CD4-positive, alpha-beta memory T cell (primary cell): ENCODE measurements at regions not wholly inside any gene's neighbourhood (a gene's known extent, or its start where the extent isn't known, plus 50 kb on each side); places are given as distances from the start of the nearest gene placed in this dataset.
"Not testable (repeated sequence)": the region's sequence is repeated elsewhere in the genome, so short reads cannot be mapped to it uniquely, and the experiment has no call there.

Source experiments
- CTCF ChIA-PET: fragments of 350-600 bp; sonication (Branson Sonifier 250); formaldehyde crosslinking; loops from one replicate; lab custom pipeline; 2021; ENCODE audit warnings: inconsistent platforms; ENCODE audit not compliant: partially characterized antibody; lab: Charles Lee
- POLR2A ChIA-PET: fragments of 350-600 bp; sonication (Branson Sonifier 250); formaldehyde crosslinking; loops from one replicate; lab custom pipeline; 2021; ENCODE audit not compliant: partially characterized antibody; lab: Charles Lee
- DNase-seq, 5 donors: peaks; one replicate each; pipeline versions ENCODE4 v3.0.0 to v3.0.0-alpha.2; 2020 to 2022; ENCODE audit warnings: mixed read lengths in 1 of 5
- H3K27ac ChIP-seq: one replicate; pipeline ENCODE4 v1.7.0; 2013; ENCODE audit warnings: low read depth, low read length
- H3K27me3 ChIP-seq: 2 replicates; pipeline ENCODE4 v1.7.0; 2013; ENCODE audit warnings: mild to moderate bottlenecking, low read length, moderate library complexity; ENCODE audit not compliant: insufficient read depth
- H3K36me3 ChIP-seq: 2 replicates; pipeline ENCODE4 v1.7.0; 2013; ENCODE audit warnings: mild to moderate bottlenecking, low read length, moderate library complexity; ENCODE audit not compliant: insufficient read depth
- H3K4me1 ChIP-seq: 2 replicates; pipeline ENCODE4 v1.7.0; 2013; ENCODE audit warnings: mild to moderate bottlenecking, low read length, moderate library complexity; ENCODE audit not compliant: insufficient read depth
- H3K4me3 ChIP-seq, 2 donors: one replicate each; pipeline ENCODE4 v1.7.0; 2013; ENCODE audit warnings: low read length in 2 of 2, mild to moderate bottlenecking in 1 of 2
- H3K9me3 ChIP-seq, 2 donors: one replicate each; pipeline ENCODE4 v1.7.0; 2013; ENCODE audit warnings: low read length in 2 of 2, control low read depth in 1 of 2; ENCODE audit not compliant: control insufficient read depth in 1 of 2
- H3K27ac Mint-ChIP-seq, 7 donors: one replicate each; pipeline ENCODE4 v1.8.0; 2020 to 2021; ENCODE audit warnings: mixed read lengths in 7 of 7, mild to moderate bottlenecking in 6 of 7, inconsistent platforms in 3 of 7, moderate library complexity in 3 of 7
- H3K27me3 Mint-ChIP-seq, 2 donors: one replicate each; pipeline ENCODE4 v1.8.0; 2020 to 2021; ENCODE audit warnings: mixed read lengths in 2 of 2
- H3K36me3 Mint-ChIP-seq, 2 donors: one replicate each; pipeline ENCODE4 v1.8.0; 2020 to 2021; ENCODE audit warnings: mixed read lengths in 2 of 2, inconsistent platforms in 1 of 2, mild to moderate bottlenecking in 1 of 2
- H3K4me1 Mint-ChIP-seq, 4 donors: one replicate each; pipeline ENCODE4 v1.8.0; 2020 to 2021; ENCODE audit warnings: mixed read lengths in 4 of 4, mild to moderate bottlenecking in 1 of 4
- H3K4me3 Mint-ChIP-seq, 8 donors: one replicate each; pipeline ENCODE4 v1.8.0; 2020 to 2021; ENCODE audit warnings: mixed read lengths in 8 of 8, mild to moderate bottlenecking in 7 of 8, moderate library complexity in 6 of 8, inconsistent platforms in 3 of 8
- H3K9me3 Mint-ChIP-seq, 8 donors: one replicate each; pipeline ENCODE4 v1.8.0; 2020 to 2021; ENCODE audit warnings: mixed read lengths in 8 of 8, mild to moderate bottlenecking in 5 of 8, inconsistent platforms in 3 of 8, moderate library complexity in 1 of 8
- intact Hi-C: fragments of 100-400 bp; cut with micrococcal nuclease; formaldehyde crosslinking; loops from one replicate; pipeline ENCODE4 v1.15.1; 2023

DNA sequence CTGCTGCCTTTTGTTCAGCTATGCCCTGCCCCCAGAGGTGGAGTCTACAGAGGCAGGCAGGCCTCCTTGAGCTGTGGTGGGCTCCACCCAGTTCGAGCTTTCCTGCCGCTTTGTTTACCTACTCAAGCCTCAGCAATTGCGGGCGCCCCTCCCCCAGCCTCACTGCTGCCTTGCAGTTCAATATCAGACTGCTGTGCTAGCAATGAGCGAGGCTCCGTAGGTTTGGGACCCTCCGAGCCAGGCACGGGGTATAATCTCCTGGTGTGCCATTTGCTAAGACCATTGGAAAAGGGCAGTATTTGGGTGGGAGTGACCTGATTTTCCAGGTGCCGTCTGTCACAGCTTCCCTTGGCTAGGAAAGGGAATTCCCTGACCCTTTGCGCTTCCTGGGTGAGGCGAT is 51.9 kb downstream of the DIPK2A start:
- H3K4me1 ChIP-seq, H3K27me3 Mint-ChIP-seq, H3K27ac Mint-ChIP-seq, H3K4me1 Mint-ChIP-seq, H3K36me3 ChIP-seq, H3K4me3 ChIP-seq, H3K27ac ChIP-seq, H3K9me3 ChIP-seq, H3K36me3 Mint-ChIP-seq, H3K4me3 Mint-ChIP-seq, POLR2A ChIA-PET, CTCF ChIA-PET, H3K27me3 ChIP-seq, intact Hi-C loops: not testable (repeated sequence)
- peaks cover 0 to 19% (median 4%) of the 10 kb centered on the region in 8 donors for H3K9me3 Mint-ChIP-seq
- peak in 1 of 5 donors; percentile 35 for DNase-seq

DNA sequence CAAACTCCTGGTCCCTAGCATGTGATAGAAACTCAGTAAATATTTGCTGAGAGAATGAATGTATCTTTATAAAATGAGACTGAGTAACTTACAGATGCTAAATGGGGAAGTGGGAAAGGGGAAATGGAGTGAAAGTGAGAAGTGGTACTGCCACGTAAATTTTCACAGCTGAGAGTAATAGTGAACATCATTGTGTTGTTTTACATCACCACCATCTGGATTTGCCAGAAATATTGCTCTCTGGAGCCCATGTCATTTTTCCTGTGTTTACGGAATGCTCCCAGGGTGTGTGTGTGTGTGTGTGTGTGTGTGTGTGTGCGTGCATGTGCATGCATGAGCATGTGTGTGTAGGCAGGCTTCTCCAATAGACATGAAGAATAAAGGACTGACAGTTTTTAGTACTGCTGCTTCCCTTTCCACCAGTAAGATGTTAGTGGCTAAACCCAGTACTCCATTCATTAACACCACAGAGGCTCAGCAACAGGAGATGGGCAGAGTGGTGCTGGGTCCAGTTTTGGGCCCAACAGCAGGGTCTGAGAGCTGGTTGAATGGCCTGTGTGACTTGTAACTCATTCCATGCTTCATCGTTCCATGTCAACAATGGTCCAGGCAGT is 57.3 kb downstream of the DIPK2A start:
- H3K4me3 Mint-ChIP-seq = no peak overlapping the region
- Histone ChIP-seq H3K9me3 (no peaks in the 10 kb centered on the region), H3K27ac (no peak overlapping the region), H3K4me3 (no peak overlapping the region), H3K4me1 (no peaks in the 10 kb centered on the region), H3K36me3 (no peaks in the 10 kb centered on the region), H3K27me3 (no peaks in the 10 kb centered on the region)
- peaks cover 2 to 5% (median 4%) of the 10 kb centered on the region in 4 donors for H3K4me1 Mint-ChIP-seq
- H3K36me3 Mint-ChIP-seq = peaks cover 0 to 4% of the 10 kb centered on the region in 2 donors
- H3K9me3 Mint-ChIP-seq = peaks cover 0 to 11% (median 2%) of the 10 kb centered on the region in 8 donors
- intact Hi-C loops = no loop called here
- peaks cover 0 to 3% of the 10 kb centered on the region in 2 donors for H3K27me3 Mint-ChIP-seq
- ChIA-PET POLR2A (no interaction called here), CTCF (no interaction called here)
- no peak for DNase-seq
- H3K27ac Mint-ChIP-seq = no peak overlapping the region

DNA sequence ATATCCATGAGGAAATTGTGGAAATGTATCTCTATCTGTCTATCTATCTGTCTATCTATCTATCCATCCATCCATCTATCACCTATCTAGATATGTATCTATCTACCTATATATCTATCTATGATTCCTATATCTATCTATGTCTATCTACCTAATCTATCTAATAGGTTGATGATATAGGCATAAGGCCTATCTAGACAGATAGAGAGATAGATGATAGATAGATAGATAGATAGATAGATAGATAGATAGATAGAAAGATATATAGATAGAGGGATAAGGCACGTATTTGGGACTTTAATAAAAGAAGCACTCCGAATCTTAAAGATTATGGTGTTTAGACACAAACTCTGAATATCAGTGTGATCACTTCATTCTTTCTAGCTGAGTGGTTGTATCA is 58.1 kb downstream of the DIPK2A start:
- intact Hi-C loops = no loop called here
- H3K4me3 Mint-ChIP-seq = no peak overlapping the region
- Histone ChIP-seq H3K9me3 (no peaks in the 10 kb centered on the region), H3K36me3 (no peaks in the 10 kb centered on the region), H3K4me3 (no peak overlapping the region), H3K27me3 (no peaks in the 10 kb centered on the region), H3K27ac (no peak overlapping the region), H3K4me1 (no peaks in the 10 kb centered on the region)
- ChIA-PET POLR2A (no interaction called here), CTCF (no interaction called here)
- no peak for DNase-seq
- H3K36me3 Mint-ChIP-seq = no peaks in the 10 kb centered on the region
- H3K9me3 Mint-ChIP-seq = peaks cover 0 to 7% (median 0%) of the 10 kb centered on the region in 8 donors
- no peaks in the 10 kb centered on the region for H3K27me3 Mint-ChIP-seq
- H3K4me1 Mint-ChIP-seq = peaks cover 2 to 6% (median 4%) of the 10 kb centered on the region in 4 donors
- no peak overlapping the region for H3K27ac Mint-ChIP-seq

DNA sequence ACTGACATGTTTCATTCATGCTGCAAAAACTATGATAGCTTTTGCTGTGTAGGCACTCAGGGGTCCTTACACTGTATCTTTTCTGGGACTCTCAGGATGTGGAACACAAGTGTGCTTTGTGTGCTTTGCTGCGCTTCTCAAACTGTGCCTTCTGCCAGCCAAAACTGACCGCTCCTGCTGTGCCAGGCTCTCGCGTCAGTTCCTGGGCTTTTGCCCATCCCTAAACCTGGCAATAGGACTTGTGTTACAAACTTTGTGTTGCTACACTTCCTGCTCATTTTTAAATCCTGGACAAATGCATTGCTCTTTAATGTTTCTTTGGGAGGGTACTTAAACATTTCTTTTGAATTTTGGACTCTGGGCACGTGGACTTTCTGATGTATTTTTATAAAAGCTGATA is 60.3 kb downstream of the DIPK2A start:
- ChIA-PET POLR2A (no interaction called here), CTCF (interaction anchor here (1.2 kb wide), 1 partner anchor 45 kb away, joined by 3 read pairs; no protein-coding TSS in a partner anchor)
- Mint-ChIP-seq H3K4me3 (no peak overlapping the region), H3K4me1 (peaks cover 2 to 6% (median 4%) of the 10 kb centered on the region in 4 donors), H3K27ac (no peak overlapping the region), H3K36me3 (no peaks in the 10 kb centered on the region), H3K9me3 (peaks cover 0 to 1% (median 0%) of the 10 kb centered on the region in 8 donors), H3K27me3 (no peaks in the 10 kb centered on the region)
- DNase-seq = no peak
- H3K4me1 ChIP-seq = no peaks in the 10 kb centered on the region
- H3K4me3 ChIP-seq = no peak overlapping the region
- intact Hi-C loops = no loop called here
- H3K9me3 ChIP-seq = no peaks in the 10 kb centered on the region
- no peak overlapping the region for H3K27ac ChIP-seq
- no peaks in the 10 kb centered on the region for H3K27me3 ChIP-seq
- no peaks in the 10 kb centered on the region for H3K36me3 ChIP-seq

DNA sequence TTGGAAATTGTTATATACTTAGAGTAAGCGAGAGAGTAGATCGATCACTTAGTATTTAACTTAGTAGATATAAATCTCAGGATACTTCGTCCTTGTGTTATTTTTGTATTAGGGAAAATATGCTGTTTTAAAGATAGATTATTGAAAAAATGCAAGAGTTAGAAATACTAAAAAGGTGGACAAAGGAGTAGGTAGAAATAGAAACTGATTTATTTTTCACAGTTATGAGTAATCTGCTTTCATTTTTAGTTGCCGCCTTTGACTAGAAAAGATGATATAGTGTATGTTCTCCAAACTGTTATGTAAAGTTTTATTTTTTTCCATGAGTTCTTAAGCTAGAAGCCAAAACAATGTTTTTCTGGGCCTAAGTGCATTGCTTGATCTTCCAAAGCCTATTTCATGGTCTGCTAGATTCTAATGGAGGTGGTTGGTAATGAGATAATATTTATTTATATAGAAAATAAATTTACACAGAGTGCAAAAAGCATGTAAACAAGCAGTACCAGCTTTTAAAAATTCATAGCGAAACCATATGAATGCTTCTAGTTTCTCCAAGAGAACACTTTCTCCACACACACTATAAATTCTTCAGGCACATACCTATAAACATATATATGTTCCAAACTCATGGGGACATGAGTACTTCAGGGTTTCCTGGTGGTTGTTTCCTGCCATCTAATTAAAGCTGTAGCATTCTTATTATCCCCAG is 61.1 kb downstream of the DIPK2A start:
- no peaks in the 10 kb centered on the region for H3K27me3 ChIP-seq
- H3K4me1 ChIP-seq = no peaks in the 10 kb centered on the region
- H3K27me3 Mint-ChIP-seq = peaks cover 0 to 3% of the 10 kb centered on the region in 2 donors
- H3K36me3 Mint-ChIP-seq = no peaks in the 10 kb centered on the region
- no peak overlapping the region for H3K27ac ChIP-seq
- no peak for DNase-seq
- H3K9me3 Mint-ChIP-seq = no peaks in the 10 kb centered on the region
- H3K9me3 ChIP-seq = no peaks in the 10 kb centered on the region
- H3K27ac Mint-ChIP-seq = peak overlapping the region in 1 of 7 donors; percentile 34
- ChIA-PET CTCF (no interaction called here), POLR2A (interaction anchor here (1.0 kb wide), 1 partner anchor 61 kb away, joined by 4 read pairs; the partner anchor contains the start of gene DIPK2A)
- no peak overlapping the region for H3K4me3 ChIP-seq
- intact Hi-C loops = no loop called here
- H3K4me1 Mint-ChIP-seq = peaks cover 2 to 6% (median 4%) of the 10 kb centered on the region in 4 donors
- H3K4me3 Mint-ChIP-seq = peak overlapping the region in 7 of 8 donors; percentile 33 to 70 (median 57)
- no peaks in the 10 kb centered on the region for H3K36me3 ChIP-seq

DNA sequence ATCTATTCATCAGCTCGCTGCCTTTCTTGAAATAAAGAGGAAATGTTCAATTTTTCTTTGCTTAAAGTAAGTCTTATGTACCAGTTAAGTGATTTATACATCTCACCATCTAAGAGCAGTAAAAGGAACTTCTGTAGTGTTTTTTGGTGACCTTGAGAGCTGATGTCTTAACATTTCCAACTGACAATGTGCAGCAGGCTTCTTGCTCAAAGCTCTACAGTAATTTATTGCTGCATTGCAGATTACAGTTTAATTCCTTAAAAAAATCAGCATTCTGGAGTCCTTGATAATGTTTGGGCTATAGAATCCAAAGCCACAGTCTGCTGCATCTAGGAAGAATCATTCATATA is 61.6 kb downstream of the DIPK2A start:
- Mint-ChIP-seq H3K4me3 (no peak overlapping the region), H3K27me3 (peaks cover 0 to 3% of the 10 kb centered on the region in 2 donors), H3K4me1 (peaks cover 2 to 6% (median 4%) of the 10 kb centered on the region in 4 donors), H3K27ac (no peak overlapping the region), H3K36me3 (no peaks in the 10 kb centered on the region), H3K9me3 (no peaks in the 10 kb centered on the region)
- CTCF ChIA-PET = no interaction called here
- POLR2A ChIA-PET = interaction anchor here (1.0 kb wide), 1 partner anchor 62 kb away, joined by 4 read pairs; the partner anchor contains the start of gene DIPK2A
- no peaks in the 10 kb centered on the region for H3K27me3 ChIP-seq
- no peak for DNase-seq
- no peaks in the 10 kb centered on the region for H3K9me3 ChIP-seq
- intact Hi-C loops = no loop called here
- H3K4me3 ChIP-seq = no peak overlapping the region
- H3K27ac ChIP-seq = no peak overlapping the region
- no peaks in the 10 kb centered on the region for H3K36me3 ChIP-seq
- no peaks in the 10 kb centered on the region for H3K4me1 ChIP-seq

DNA sequence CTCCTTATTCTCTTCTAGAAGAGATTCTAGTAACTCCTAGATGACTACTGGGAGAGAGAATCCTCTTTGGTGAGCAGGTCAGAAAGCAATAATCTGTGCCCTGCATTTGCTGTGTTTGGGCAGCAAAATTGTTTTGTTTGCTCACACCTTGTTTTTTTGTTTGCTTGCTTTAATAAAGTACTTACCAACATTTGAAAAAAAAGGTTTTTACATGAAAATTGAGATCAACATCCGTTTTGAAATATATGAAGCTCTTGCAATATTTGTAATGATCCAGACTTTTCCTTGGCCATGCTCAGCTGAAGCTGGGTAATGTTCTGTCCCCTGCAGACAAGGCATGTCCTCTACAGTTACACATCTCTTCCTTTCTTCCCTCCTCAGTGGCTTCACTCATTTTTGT is 62.2 kb downstream of the DIPK2A start:
- H3K27ac ChIP-seq = no peak overlapping the region
- DNase-seq = no peak
- no peaks in the 10 kb centered on the region for H3K9me3 ChIP-seq
- no peak overlapping the region for H3K4me3 Mint-ChIP-seq
- no peaks in the 10 kb centered on the region for H3K36me3 Mint-ChIP-seq
- ChIA-PET CTCF (no interaction called here), POLR2A (interaction anchor here (1.0 kb wide), 1 partner anchor 62 kb away, joined by 4 read pairs; the partner anchor contains the start of gene DIPK2A)
- no peak overlapping the region for H3K27ac Mint-ChIP-seq
- intact Hi-C loops = no loop called here
- H3K27me3 Mint-ChIP-seq = peaks cover 0 to 3% of the 10 kb centered on the region in 2 donors
- peaks cover 2 to 6% (median 4%) of the 10 kb centered on the region in 4 donors for H3K4me1 Mint-ChIP-seq
- no peak overlapping the region for H3K4me3 ChIP-seq
- no peaks in the 10 kb centered on the region for H3K4me1 ChIP-seq
- H3K27me3 ChIP-seq = no peaks in the 10 kb centered on the region
- no peaks in the 10 kb centered on the region for H3K36me3 ChIP-seq
- no peaks in the 10 kb centered on the region for H3K9me3 Mint-ChIP-seq
